HG03378 (cell line): ENCODE measurements at regions not wholly inside any gene's neighbourhood (a gene's known extent, or its start where the extent isn't known, plus 50 kb on each side); places are given as distances from the start of the nearest gene placed in this dataset.

Experiments
- ATAC-seq: cut with Tn5 transposase; IDR thresholded peaks from one replicate; pipeline ENCODE4 v1.9.1; 2021; ENCODE audit warnings: mild to moderate bottlenecking, moderate library complexity; ENCODE audit not compliant: unreplicated experiment

- no peak for ATAC-seq
Observed at GRCh38 chr10:129320340-129320739, 146.7 kb upstream of the MGMT start.

GRCh38 chr10:129321727-129322126, 145.3 kb upstream of the MGMT start:
- no peak for ATAC-seq

GRCh38 chr10:129322933-129323820, 143.9 kb upstream of the MGMT start:
- ATAC-seq = no peak

GRCh38 chr10:129323879-129324278, 143.2 kb upstream of the MGMT start:
- ATAC-seq = no peak

GRCh38 chr10:129325893-129326292, 141.1 kb upstream of the MGMT start:
- ATAC-seq = no peak

- ATAC-seq = no peak
Observed at GRCh38 chr10:129328546-129328945, 138.5 kb upstream of the MGMT start.

- ATAC-seq = no peak
Observed at GRCh38 chr10:129329385-129330055, 137.5 kb upstream of the MGMT start.

GRCh38 chr10:129330211-129330610, 136.8 kb upstream of the MGMT start:
- ATAC-seq = no peak

- no peak for ATAC-seq
Observed at GRCh38 chr10:129331207-129331838, 135.7 kb upstream of the MGMT start.

- no peak for ATAC-seq
Observed at GRCh38 chr10:129331839-129332220, 135.2 kb upstream of the MGMT start.

GRCh38 chr10:129332476-129332875, 134.6 kb upstream of the MGMT start:
- ATAC-seq = no peak

GRCh38 chr10:129333706-129334105, 133.3 kb upstream of the MGMT start:
- ATAC-seq = no peak

GRCh38 chr10:129334266-129334665, 132.8 kb upstream of the MGMT start:
- ATAC-seq = no peak

- ATAC-seq = no peak
Observed at GRCh38 chr10:129335396-129335795, 131.6 kb upstream of the MGMT start.

GRCh38 chr10:129335942-129336341, 131.1 kb upstream of the MGMT start:
- no peak for ATAC-seq

- ATAC-seq = no peak
Observed at GRCh38 chr10:129339191-129339590, 127.8 kb upstream of the MGMT start.

- ATAC-seq = no peak
Observed at GRCh38 chr10:129339841-129340240, 127.2 kb upstream of the MGMT start.

GRCh38 chr10:129341087-129341486, 126.0 kb upstream of the MGMT start:
- no peak for ATAC-seq

GRCh38 chr10:129342385-129342784, 124.7 kb upstream of the MGMT start:
- no peak for ATAC-seq

GRCh38 chr10:129343141-129343540, 123.9 kb upstream of the MGMT start:
- no peak for ATAC-seq

- no peak for ATAC-seq
Observed at GRCh38 chr10:129344103-129344502, 122.9 kb upstream of the MGMT start.
